OCI-LY7 (cell line): ENCODE measurements at regions not wholly inside any gene's neighbourhood (a gene's known extent, or its start where the extent isn't known, plus 50 kb on each side); places are given as distances from the start of the nearest gene placed in this dataset.

Experiments used
- BruUV-seq: library from RNA; stranded (reverse); fragments of 400-500 nt; replicated peaks from 2 replicates; lab custom pipeline; 2021; lab: Mats Ljungman, UMichigan
- CTCF ChIA-PET: fragments of 300-600 bp; sonication (Branson Sonifier 250); formaldehyde crosslinking; loops from one replicate; lab custom pipeline; 2022; ENCODE audit warnings: antibody characterized with exemption; ENCODE audit not compliant: unreplicated experiment; lab: Charles Lee
- POLR2A ChIA-PET: fragments of 300-600 bp; sonication (Branson Sonifier 250); formaldehyde crosslinking; loops from one replicate; lab custom pipeline; 2022; ENCODE audit warnings: antibody characterized with exemption; lab: Charles Lee
- DNase-seq: peaks from one replicate; pipeline ENCODE4 v3.0.0-alpha.2; 2015; ENCODE audit warnings: low spot score
- H2AFZ ChIP-seq: fragments of 200-600 bp; sonication (generic), shearing (Covaris generic); 2 replicates; pipeline ENCODE4 v1.6.1; 2014; ENCODE audit warnings: mild to moderate bottlenecking, antibody characterized with exemption, low read length, moderate library complexity
- H3K27ac ChIP-seq: fragments of 200-600 bp; sonication (generic); 2 replicates; pipeline ENCODE4 v1.5.1; 2014; ENCODE audit warnings: mixed run types, low read depth, mild to moderate bottlenecking, moderate library complexity, low read length, inconsistent platforms; ENCODE audit not compliant: poor library complexity, severe bottlenecking
- H3K36me3 ChIP-seq: fragments of 200-600 bp; sonication (generic); 2 replicates; pipeline ENCODE4 v1.6.1; 2014; ENCODE audit warnings: mild to moderate bottlenecking, antibody characterized with exemption, low read length, moderate library complexity, mixed read lengths; ENCODE audit not compliant: insufficient read depth
- H3K4me1 ChIP-seq: fragments of 200-600 bp; sonication (generic); 2 replicates; pipeline ENCODE4 v1.5.1; 2014; ENCODE audit warnings: mild to moderate bottlenecking, low read length; ENCODE audit not compliant: insufficient read depth, poor library complexity, severe bottlenecking
- H3K4me2 ChIP-seq: fragments of 200-600 bp; sonication (generic); 2 replicates; pipeline ENCODE4 v1.6.1; 2014; ENCODE audit warnings: mild to moderate bottlenecking, low read length
- H3K4me3 ChIP-seq: fragments of 200-600 bp; sonication (generic); 2 replicates; pipeline ENCODE4 v1.5.1; 2014; ENCODE audit warnings: mild to moderate bottlenecking, low read depth, low read length; ENCODE audit not compliant: poor library complexity, severe bottlenecking
- H3K79me2 ChIP-seq: fragments of 200-600 bp; sonication (generic); 2 replicates; pipeline ENCODE4 v1.6.1; 2016; ENCODE audit warnings: low read depth, mild to moderate bottlenecking, low read length, moderate library complexity, mixed read lengths; ENCODE audit not compliant: insufficient read depth
- H3K9me2 ChIP-seq: fragments of 200-600 bp; sonication (generic); 2 replicates; pipeline ENCODE4 v1.6.1; 2016; ENCODE audit warnings: mild to moderate bottlenecking, low read length, mixed read lengths; ENCODE audit not compliant: insufficient read depth
- H3K9me3 ChIP-seq: fragments of 200-600 bp; sonication (generic); 2 replicates; pipeline ENCODE4 v1.6.1; 2014; ENCODE audit warnings: mild to moderate bottlenecking, mixed run types, low read length, mixed read lengths
- H4K20me1 ChIP-seq: fragments of 200-600 bp; sonication (generic); 2 replicates; pipeline ENCODE4 v1.6.1; 2014; ENCODE audit warnings: mild to moderate bottlenecking, antibody characterized with exemption, low read length, moderate library complexity, mixed read lengths; ENCODE audit not compliant: insufficient read depth
- EZH2phosphoT487 ChIP-seq: fragments of 200-600 bp; sonication (generic); IDR thresholded peaks from 2 replicates; pipeline ENCODE4 v1.6.1; 2018; ENCODE audit warnings: low read depth, borderline replicate concordance, mild to moderate bottlenecking, mixed run types, antibody characterized with exemption, low read length, moderate library complexity, mixed read lengths
- intact Hi-C: fragments of 100-400 bp; cut with micrococcal nuclease; formaldehyde crosslinking; loops from one replicate; pipeline ENCODE4 v1.10.0; 2022; ENCODE audit not compliant: unreplicated experiment
- TF ChIP-seq, protein P1 (sequence below): fragments of 200-600 bp; sonication (generic); conservative IDR thresholded peaks from 2 replicates; pipeline ENCODE4 v1.5.1; 2014; ENCODE audit warnings: mild to moderate bottlenecking, antibody characterized with exemption, low read length, moderate library complexity, mixed read lengths

DNA sequence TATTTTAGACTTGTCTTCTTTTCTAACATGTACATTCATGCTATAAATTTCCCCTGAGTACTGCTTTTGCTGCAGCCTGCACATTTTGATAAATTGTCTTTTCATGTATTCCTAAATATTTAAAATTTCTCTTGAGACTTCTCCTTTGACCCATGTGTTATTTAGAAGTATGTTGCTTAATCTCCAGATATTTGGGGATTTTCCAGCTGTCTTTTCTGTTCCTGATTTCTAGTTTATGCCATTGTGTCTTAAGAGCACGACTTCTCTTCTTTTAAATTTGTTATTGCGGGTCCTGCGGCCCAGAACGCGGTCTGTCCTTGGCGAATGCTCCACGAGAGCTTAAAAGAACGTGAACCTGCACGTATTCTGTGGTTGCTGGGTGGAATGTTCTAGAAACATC is 136.4 kb downstream of the KIF26A start:
- POLR2A ChIA-PET, result no interaction called here
- CTCF ChIA-PET, result interaction anchor here (0.6 kb wide), 1 partner anchor 51 kb away, joined by 3 read pairs; no protein-coding TSS in a partner anchor
- Histone ChIP-seq H2AFZ (no peak overlapping the region), H3K4me3 (no peak overlapping the region), H3K4me2 (no peak overlapping the region), H3K27ac (no peak overlapping the region), H3K9me3 (no peaks in the 10 kb centered on the region), H3K9me2 (no peaks in the 10 kb centered on the region), H3K4me1 (no peaks in the 10 kb centered on the region), H3K36me3 (no peaks in the 10 kb centered on the region), H4K20me1 (no peaks in the 10 kb centered on the region), H3K79me2 (no peaks in the 10 kb centered on the region)
- no TSS peak for BruUV-seq
- no peak for DNase-seq
- no peak for TF ChIP-seq EZH2phosphoT487
- TF ChIP-seq, protein P1, sequence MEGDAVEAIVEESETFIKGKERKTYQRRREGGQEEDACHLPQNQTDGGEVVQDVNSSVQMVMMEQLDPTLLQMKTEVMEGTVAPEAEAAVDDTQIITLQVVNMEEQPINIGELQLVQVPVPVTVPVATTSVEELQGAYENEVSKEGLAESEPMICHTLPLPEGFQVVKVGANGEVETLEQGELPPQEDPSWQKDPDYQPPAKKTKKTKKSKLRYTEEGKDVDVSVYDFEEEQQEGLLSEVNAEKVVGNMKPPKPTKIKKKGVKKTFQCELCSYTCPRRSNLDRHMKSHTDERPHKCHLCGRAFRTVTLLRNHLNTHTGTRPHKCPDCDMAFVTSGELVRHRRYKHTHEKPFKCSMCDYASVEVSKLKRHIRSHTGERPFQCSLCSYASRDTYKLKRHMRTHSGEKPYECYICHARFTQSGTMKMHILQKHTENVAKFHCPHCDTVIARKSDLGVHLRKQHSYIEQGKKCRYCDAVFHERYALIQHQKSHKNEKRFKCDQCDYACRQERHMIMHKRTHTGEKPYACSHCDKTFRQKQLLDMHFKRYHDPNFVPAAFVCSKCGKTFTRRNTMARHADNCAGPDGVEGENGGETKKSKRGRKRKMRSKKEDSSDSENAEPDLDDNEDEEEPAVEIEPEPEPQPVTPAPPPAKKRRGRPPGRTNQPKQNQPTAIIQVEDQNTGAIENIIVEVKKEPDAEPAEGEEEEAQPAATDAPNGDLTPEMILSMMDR, result no peak
- intact Hi-C loops, result no loop called here

DNA sequence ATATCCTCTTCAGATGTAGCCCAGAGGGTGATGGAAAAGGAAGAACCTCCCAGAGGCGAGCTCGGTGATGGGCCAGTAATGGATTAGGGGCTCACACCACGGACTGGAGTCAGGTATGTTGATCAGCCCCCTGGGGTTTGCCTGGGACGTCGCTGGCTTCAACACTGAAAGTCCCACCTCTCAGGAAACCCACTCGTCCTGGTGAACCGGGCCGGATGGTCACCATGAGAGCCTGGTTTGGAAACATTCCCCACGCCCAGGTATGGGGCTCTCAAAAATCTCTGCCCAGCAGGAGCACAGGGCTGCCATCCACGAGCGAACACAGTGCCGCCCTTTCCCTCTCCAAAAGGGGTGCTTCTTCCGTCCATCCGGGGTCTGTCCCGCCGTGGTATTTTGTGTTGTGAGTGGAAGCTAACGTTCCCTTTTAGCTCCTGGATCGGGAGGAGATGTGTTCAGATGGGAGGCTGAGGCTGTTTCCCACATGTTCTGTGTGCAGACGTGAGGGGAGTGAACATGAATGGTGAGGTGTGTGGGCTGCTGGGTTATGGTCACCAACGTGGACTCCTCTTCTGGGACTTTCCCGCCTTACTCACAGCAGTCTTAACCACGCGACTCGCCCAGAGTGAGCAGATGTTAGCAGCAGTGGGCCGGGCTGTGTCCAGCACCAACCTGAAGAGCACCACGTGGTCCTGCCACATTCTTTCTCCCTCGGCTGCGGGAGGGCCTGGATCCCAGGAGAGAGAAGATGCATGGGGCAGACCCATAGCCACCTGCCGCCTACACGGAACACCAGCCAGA is 139.2 kb downstream of the KIF26A start:
- H3K9me3 ChIP-seq, result no peaks in the 10 kb centered on the region
- no peak overlapping the region for H2AFZ ChIP-seq
- no TSS peak for BruUV-seq
- no peak overlapping the region for H3K4me2 ChIP-seq
- ChIA-PET POLR2A (no interaction called here), CTCF (no interaction called here)
- no peaks in the 10 kb centered on the region for H3K79me2 ChIP-seq
- DNase-seq, result no peak
- TF ChIP-seq, protein P1, result no peak
- no peak for TF ChIP-seq EZH2phosphoT487
- intact Hi-C loops, result no loop called here
- H3K36me3 ChIP-seq, result no peaks in the 10 kb centered on the region
- H3K4me1 ChIP-seq, result no peaks in the 10 kb centered on the region
- no peaks in the 10 kb centered on the region for H4K20me1 ChIP-seq
- no peaks in the 10 kb centered on the region for H3K9me2 ChIP-seq
- H3K4me3 ChIP-seq, result no peak overlapping the region
- H3K27ac ChIP-seq, result no peak overlapping the region

DNA sequence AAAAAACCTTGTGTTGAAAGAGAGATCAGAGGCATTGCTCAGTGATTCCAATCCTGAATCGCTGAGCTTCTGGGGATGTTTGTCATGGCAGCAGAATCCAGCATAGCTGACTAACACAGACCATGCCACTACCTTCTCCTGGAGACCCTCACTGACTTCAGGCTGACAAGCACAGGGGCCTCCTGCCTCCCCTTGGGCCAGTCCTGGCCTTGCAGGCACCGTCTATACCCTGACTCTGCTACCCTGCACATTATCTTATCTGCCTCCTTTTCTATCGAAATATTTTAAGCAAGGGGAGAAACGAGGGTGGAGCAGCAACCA is 139.8 kb downstream of the KIF26A start:
- no peak overlapping the region for H3K4me2 ChIP-seq
- no peak overlapping the region for H3K4me3 ChIP-seq
- no peaks in the 10 kb centered on the region for H3K79me2 ChIP-seq
- POLR2A ChIA-PET, result no interaction called here
- no peak overlapping the region for H2AFZ ChIP-seq
- H3K27ac ChIP-seq, result no peak overlapping the region
- intact Hi-C loops, result no loop called here
- CTCF ChIA-PET, result no interaction called here
- H3K9me3 ChIP-seq, result no peaks in the 10 kb centered on the region
- no peak for TF ChIP-seq EZH2phosphoT487
- TF ChIP-seq, protein P1, result no peak
- DNase-seq, result no peak
- H3K4me1 ChIP-seq, result no peaks in the 10 kb centered on the region
- H3K9me2 ChIP-seq, result no peaks in the 10 kb centered on the region
- BruUV-seq, result no TSS peak
- H4K20me1 ChIP-seq, result no peaks in the 10 kb centered on the region
- H3K36me3 ChIP-seq, result no peaks in the 10 kb centered on the region
